ENCODE measurements at regions not wholly inside any gene's neighbourhood (a gene's known extent, or its start where the extent isn't known, plus 50 kb on each side); places are given as distances from the start of the nearest gene placed in this dataset.

DNA sequence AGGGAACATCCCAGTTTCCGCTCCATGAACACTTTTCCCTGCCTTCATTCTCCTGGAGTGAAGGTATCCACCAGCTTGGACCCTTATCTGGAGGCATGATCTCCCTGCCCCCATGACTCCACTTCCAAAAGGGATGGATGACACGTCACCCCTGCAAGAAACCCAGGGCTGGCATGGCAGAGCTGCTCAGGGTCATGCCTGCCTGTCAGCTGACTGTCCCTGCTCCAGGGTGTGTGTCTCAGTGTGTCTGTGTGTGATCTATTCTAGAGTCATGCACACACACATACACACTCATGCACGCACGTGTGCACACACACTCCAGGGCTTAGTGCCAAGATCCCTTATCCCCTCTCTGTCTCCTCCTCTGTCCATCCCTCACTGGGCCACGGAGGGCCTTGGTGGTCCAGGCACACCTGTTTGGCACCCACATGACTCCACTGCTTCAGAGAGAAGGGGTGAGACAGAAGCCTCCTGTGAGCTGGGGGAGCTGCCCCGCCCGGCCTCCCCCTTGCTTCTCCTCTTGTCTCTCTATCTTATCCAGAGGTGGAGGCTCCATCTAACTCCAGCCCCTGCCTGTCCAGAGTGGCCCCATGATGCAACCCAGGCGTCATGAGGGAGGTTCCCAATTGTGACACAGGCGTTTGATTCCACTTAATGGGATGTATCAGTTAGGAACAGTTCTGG lies 290.9 kb downstream of the CDC5L start:
- DNase-seq (ENCODE audit: low read depth in 2 of 2) = no peak

DNA sequence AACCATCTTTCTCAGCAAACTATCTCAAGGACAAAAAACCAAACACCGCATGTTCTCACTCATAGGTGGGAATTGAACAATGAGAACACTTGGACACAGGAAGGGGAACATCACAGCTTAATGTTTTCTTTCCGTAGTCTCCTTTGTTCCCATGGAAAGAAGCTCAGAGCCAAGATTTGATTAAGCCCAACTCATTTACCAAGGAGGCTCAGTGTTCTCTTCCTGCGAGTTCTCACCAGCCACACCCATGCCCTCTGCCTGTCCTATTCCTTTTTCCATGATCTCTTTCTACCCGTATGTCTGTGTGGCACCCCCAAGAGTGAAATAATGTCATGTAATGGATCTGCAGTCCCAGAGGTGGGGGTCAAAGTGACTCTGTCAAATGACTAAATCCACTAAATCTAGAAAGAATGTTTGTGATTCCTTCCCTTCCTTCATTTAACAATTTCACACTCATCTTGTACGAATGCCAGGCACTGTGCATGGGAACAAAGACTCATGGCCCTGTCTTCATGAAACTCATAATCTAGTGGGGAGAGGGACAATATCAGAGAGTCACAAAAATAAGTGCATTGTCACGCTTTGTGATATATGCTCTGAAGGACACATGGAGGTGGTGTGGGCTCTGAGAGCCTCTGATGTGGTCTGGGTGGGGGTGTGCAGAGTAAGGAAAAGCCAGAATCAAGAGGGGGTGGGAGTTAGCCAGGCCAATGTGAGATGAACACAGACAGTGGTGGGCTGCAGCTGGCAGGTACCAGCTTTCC lies 292.1 kb downstream of the CDC5L start:
- no peak for DNase-seq (ENCODE audit: low read depth in 2 of 2)

DNA sequence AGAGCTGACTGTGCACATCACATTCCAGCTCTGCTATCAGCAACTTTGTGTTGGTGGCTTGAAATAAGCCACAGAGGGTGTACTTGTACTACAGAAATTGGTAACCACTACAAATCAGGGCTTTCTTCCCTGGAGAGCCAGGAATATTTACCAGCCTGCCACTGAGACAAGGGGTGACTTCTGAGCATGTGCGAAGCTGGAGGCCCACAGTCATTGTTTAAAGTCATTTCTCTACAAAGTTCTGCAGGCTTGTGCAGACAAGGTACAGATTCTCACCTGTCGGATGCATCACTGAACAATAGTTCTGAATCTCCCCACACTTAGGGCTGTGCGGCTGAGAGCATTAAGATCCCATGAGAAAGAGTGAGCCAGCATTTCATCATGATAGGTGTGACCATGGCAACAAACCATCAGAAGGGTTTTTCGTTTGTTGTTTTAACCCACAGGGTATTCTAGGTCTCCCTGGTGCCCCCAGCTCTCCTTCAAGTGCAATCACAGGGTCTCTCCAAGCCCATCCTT lies 292.8 kb downstream of the CDC5L start:
- no peak for DNase-seq (ENCODE audit: low read depth in 2 of 2)

DNA sequence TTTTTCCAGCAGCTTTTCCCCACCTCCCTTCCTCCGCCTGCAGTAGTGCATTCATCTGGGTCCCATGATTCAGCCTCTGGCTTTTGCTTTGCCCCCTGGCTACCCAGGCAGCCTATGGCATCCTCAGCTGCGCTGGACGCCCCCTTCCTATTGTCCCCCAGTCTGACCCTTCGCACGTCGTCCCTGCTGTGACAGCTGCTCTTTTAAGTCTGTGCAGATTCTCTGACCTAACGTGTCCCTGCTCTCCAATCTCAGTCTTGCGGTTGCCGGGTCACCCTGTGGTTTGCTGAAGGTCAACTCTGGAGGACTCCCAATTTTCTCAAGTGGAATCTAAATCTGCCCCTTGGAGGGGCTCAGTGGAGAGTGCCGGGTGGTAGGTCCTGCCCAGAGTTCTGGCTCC lies 294.3 kb downstream of the CDC5L start:
- no peak for DNase-seq (ENCODE audit: low read depth in 2 of 2)

DNA sequence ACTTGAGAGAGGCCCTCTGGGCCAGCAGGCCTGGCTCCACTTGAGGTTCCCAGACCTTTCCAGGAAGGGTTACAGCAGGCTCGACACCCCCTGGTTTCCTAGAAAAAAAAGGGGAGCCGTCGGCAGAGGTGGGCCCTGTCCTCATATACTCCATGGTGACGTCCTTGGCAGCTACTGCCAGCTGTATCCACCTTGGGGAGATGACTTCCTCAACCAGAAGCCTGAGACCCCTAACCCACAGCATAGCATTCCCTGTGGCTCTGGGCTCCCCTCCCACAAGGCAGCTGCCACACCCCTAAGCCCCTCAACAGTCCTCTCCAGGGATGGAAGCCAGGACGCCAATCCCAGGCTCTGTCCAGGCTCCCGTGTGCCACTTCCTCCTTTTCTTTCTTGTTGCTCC lies 294.8 kb downstream of the CDC5L start:
- DNase-seq (ENCODE audit: low read depth in 2 of 2) = no peak

DNA sequence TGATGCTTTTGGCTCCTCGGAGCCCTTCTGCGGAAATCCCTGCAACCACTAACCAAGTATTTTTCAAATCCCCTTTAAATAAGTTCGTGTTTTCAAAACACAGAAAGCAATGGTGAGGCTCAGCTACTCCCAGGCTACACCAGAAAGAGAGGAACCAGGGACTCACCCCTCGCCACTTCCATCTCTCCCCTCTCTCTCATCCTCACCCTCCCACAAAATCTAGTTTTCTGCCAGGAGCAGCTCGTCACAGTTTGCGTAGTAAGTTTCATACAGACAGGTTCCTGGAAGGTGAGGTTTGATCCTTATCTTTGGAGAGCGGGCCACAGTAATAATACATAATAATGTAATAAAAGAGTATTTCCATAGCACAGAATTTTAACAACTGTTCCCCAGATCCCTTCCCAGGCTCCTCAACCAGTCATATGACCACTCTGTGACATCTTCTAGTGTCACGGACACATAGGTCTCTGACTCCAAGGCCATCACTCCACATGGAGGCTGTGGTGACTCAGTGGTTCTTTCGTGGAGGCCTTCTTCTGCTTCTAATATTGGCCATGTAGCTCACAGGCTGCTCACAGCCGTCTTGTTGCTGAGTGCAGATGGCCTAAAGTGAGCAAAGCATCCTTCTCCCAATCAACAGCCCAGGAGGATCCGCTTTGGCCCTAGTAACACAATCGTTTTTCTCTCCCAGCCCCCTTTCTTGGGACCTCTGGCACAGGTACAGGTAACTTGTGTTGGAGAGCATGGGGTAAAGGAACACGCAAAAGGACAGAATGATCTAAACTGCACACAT lies 295.7 kb downstream of the CDC5L start:
- DNase-seq (ENCODE audit: low read depth in 2 of 2) = no peak

DNA sequence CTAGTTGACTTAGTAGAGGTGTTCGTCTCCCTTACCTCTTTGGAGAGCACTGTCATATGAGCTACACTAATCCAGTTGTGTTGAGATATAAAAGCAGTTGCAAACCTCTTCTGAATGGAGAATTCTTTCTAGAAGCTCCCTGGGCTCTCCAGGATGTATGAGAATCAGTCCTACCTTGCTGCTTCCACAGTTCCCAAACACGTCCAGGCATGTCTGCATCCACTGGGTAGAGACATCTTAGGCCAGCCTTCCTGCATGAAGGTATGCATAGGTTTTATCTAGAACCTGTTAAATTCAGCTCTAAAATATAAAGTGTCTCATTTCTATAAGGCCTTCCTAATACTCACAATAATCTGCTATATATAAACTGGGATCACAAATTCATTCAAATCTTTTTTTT lies 297.7 kb downstream of the CDC5L start:
- DNase-seq (ENCODE audit: low read depth in 2 of 2) = no peak

DNA sequence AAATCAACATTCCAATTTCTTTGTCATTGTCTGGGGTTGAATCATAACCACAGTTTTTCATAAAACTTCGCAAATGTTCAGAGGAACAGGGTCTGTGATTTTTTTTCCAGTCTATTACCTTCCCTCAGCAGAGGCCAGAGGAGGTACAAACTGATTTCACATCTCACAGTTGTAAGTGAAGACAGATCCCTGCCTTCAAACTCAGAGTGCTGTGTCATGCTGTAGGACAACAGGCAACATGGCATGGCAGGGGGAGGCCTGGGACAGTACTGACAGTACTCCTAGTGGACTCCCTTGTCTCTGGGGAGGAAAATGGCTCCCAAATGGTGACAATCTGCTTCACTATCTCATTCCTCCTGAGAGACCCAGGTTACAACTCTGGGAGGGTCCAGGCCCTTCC lies 308.6 kb downstream of the CDC5L start:
- no peak for DNase-seq (ENCODE audit: low read depth in 2 of 2)

DNA sequence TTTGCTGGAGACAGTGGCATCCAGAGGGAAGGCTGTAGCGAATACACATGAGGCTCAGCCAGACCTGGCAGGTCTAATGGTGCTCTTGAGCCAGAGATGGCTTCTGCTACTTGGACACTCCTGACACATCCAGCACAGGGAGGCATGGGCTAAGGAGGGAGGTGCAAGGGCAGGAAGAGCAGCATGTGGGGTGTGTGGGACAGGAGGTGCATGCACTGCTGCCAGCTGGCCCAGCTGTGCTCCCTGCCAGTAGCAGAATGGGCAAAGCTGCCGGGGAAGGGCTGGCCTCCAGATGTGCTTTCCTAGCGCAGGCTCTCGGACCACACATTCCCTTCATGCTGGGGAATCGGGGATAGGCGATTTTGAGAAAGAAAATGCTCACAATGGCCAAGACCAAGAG lies 309.2 kb downstream of the CDC5L start:
- DNase-seq (ENCODE audit: low read depth in 2 of 2) = no peak

DNA sequence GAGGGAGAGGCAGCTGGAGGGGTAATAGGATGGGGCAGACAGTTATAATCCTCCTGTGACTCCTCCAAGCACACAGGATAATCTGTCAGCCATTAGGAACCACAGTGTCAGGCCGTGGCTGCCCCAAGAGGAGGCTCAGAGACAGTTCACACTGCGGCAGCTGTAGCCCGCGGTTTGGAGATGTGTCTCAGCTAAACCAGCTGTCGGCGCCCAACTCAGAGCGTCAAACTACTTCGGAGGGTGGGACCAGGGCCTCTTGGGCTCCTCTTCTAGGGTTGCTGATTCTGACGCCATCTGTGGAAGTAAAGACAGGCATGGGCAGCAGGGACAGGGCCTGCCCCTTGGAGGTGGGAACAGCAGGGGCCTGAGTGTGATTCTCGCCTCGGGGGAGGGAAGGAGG lies 309.8 kb downstream of the CDC5L start:
- no peak for DNase-seq (ENCODE audit: low read depth in 2 of 2)

DNA sequence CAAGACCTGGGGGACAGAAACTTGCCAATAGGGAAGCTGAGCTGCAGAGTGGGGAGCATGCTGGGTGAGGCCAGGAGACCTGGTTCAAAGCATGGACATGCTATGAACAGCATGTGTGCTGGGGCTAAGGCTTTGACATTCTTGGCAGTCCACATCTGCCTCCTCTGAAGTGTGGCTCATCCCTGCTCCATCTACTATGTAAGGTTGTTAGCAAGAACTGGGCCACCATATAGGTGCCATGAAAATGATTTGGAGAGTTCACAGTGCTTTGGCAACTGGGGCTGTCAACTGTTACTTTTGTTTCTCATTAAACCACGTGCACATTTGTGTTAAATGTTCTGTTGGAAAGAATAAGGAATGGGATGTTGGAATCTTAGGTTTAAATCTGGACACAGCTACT lies 311.1 kb downstream of the CDC5L start:
- no peak for DNase-seq (ENCODE audit: low read depth in 2 of 2)

DNA sequence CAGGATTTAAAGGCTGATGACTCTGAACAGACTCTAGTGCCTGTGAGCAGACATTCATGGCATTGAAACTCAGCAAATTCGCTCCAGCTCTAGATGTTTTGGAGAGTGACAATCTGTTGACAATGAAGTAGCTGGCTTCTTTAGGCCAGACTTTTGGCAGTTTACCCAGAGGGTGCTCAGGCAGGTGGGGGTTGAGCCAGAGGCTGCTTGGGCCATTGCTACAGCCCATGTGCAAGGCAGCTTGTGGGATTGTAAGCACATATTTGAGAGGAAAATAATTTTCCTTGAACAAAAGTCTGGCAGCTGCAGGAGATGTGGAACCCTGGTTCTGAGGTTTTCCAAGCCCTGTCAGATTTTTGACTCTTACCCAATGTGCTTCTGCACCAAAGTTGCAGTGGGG lies 311.6 kb downstream of the CDC5L start:
- no peak for DNase-seq (ENCODE audit: low read depth in 2 of 2)

DNA sequence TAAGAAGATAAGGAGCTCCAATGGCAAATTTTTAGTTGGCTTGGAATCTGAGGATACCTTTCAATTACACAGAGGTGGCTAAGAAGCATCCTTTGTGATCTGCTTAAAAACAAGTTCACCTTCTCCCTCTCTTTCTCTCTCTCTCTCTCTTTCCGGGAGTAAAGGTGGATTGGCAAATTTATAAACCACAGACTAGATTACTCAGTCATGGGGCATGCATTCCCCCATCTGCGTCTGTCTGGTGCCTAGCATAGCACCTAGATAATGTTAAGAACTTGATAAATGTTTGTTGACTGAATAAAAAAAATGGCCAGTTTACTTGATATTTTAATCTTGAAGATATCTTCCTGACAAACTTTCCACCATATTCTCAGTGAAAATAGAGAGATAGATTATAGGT lies 312.3 kb downstream of the CDC5L start:
- DNase-seq (ENCODE audit: low read depth in 2 of 2) = no peak

DNA sequence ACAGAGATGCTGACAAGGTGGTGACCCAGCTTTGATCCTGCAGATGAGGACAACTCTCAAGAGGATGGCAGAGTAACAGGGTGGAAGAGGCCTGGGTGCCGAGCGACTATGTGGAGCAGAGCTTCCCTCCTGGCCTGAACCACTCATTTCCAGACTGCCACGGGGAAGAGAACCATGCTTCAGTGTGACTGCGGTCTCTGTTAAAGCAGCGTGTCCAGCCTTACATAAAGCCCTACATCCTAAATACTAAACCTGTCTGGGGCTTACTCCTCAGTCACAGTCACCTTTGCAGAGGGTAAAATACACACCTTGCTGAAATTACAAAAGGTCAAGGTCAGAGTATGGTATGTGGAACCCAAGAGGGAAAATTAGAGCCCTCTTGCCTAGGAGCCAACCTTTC lies 312.9 kb downstream of the CDC5L start:
- no peak for DNase-seq (ENCODE audit: low read depth in 2 of 2)

DNA sequence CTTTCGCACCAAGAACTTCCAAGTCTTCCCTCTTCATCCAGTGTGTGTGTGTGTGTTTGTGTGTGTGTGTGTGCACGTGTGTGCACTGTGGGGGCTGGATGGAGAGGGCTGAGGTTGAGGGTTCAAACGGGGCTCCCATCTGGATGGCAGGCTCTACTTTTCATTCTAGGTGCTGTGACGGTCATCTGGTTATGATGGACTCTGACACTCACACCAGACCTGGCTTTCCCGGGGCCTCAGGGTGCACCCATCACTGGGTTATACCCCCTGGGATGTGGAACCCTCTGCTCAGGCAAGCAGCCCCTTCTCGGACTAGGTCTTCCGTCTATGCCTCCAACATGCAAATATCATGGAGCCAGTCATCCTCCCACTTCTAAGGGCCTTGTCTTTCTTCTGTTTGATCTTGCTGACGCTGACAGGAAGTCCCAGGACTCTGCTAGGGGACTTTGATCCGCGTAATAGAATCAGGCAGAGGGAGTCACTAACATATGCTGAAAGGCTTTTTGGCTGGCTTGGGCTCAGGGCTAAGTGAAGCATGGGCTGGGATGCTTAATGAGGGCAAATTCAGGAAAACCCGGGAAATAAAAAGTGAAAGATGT lies 313.6 kb downstream of the CDC5L start:
- DNase-seq (ENCODE audit: low read depth in 2 of 2) = no peak

DNA sequence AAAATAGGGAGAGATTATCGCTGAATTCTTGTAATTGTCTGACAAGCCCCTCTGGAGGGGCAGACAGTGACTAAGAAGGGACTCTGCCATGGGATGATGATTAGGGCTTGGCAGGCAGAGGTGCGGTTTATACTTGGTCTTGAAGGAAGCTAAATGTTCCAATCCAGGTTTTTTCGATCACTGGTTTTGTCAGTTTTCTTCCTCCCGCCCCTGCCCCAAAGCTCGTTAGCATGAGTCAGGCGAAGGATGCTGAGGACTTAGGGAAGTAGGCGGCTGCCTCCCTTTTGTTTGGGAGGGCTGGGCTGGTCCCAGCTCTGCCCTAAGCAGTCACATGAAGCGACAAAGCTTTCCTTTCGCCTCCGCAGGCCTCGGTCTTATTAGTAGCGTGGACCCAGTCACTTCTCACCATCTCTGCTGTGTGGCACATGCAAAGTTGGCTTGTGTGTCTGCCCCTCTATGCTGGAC lies 314.2 kb downstream of the CDC5L start:
- no peak for DNase-seq (ENCODE audit: low read depth in 2 of 2)

DNA sequence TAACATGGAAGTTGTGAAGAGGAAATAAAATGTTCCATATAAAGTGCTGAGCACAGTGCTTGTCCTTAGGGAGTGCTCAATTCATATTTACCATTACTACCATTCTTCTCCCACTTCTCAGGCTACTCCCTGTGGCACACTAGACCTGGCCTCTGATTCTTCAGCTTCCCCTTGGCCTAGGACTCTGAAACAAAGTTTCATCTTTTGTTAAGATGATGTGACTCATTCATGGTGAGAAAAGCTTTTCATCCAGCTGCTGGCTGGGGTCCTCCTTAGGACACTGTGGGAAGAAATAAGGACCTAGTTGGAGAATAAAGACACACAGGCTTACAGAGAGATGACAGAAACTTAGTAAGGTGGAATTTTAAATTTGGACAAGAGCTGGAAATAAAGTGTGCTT lies 314.8 kb downstream of the CDC5L start:
- DNase-seq (ENCODE audit: low read depth in 2 of 2) = no peak

DNA sequence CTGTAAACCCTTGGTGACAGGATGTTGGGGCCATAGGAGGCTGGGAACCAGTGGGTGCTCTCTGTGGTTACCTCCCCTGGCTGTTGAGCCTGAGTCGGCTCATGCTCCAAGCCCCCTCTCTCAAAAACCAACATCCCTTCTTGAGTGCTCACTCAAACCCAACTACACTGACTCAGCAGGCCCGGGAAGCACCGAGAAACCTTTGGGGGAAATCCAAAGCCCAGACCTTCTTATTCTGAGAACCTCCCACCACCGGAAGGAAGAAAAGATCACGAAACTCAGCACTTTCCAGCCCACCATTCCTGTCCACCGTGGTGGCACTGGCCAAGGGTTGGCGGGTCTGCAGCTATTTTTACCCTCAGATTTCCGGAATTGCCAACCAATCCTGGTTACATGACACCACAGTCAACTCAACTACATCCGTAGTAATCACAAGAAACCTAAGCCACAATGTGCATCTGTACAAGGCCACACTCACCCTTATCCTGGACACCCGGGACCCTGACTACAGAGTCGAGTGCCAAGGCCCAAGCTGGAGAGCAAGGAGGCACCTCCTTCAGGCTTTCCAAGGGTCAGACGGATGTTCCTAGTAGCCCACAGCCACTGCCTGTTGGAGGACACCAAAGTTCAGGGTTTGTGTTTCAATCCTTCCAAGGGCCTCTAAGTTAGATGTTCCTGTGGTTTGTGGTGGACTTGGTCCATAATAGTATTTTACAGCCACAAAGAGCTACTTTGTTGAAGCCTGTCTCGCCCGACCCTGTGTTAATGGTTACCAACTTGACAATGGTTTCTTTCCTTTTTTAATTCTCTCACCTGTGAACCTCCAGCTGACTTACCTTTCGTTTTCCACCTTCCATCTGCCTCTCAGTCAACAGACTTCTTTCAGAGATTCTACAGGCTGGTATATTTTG lies 317.0 kb downstream of the CDC5L start:
- DNase-seq (ENCODE audit: low read depth in 2 of 2) = no peak

DNA sequence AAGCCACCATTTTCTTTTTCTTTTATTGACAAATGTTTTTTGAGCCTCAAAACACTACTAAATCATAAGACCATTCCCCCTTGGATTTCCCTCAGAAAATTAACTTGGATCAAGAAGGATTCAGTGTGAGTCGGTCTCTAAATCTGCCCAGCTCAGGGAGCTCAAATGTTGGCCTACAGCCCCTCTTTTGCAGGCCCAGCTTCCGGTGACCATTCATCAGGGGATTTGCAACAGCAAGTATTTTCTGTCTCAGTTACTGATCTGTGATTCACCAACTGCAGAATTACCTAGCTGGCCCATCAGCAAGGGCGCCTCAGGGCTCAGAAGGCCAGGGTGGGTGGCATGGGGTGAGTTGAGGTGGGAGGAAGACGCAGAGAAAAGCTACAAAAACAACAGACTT lies 318.1 kb downstream of the CDC5L start:
- DNase-seq (ENCODE audit: low read depth in 2 of 2) = no peak

DNA sequence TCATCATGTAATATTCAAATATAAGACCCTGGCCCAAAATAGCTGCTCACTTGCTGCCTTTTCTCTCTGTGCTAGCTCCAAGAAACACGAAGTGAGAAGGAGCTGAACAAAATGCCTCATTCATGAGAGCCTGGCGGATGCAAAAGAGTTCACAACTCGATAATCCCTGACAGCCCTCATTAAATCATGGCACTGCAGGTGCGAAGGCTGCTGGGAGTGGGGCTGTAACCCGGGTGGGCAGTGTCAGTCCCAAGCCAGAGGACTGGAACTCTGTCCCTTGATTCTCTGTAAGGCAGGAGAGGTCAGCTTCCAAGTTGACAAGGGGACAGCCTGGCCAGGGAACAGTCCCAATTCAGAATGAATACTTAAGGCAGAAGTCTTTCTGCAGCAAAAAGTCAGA lies 318.5 kb downstream of the CDC5L start:
- no peak for DNase-seq (ENCODE audit: low read depth in 2 of 2)

DNA sequence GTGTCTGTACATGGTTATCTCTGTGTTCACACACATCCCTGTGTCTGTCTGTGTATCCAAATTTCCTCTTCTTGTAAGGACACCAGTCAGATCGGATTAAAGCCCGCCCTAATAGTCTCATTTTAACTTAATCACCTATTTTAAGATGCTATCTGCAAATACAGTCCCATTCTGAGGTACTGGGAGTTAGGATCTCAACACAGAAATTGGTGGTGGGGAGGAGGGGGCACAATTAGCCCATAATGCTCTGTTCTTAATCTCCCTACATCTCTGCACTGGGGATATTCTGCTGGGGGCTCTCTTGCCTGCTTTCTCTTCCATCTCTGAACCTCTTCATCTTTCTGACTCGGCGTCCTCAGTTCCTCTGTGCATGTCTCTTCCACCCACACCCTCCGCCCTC lies 320.7 kb downstream of the CDC5L start:
- no peak for DNase-seq (ENCODE audit: low read depth in 2 of 2)

Measured in activated CD8-positive, alpha-beta memory T cell treated with anti-CD3 and anti-CD28 coated beads for 4 hours (primary cell).